Neural cell (in vitro differentiated cells): ENCODE measurements at regions not wholly inside any gene's neighbourhood (a gene's known extent, or its start where the extent isn't known, plus 50 kb on each side); places are given as distances from the start of the nearest gene placed in this dataset.

ENCODE experiments used
- H2AFZ ChIP-seq: fragments of 200-600, 300-800 bp; sonication (generic), shearing (Covaris generic); 2 replicates; pipeline ENCODE4 v1.6.0; 2014; ENCODE audit warnings: low read depth, mild to moderate bottlenecking, antibody characterized with exemption, low read length, moderate library complexity
- H3F3A ChIP-seq: fragments of 200-600 bp; shearing (Covaris generic); 2 replicates; pipeline ENCODE4 v1.6.1; 2016; ENCODE audit warnings: mild to moderate bottlenecking, moderate library complexity, mixed read lengths, antibody characterized with exemption, low read length; ENCODE audit not compliant: insufficient read depth, poor library complexity, severe bottlenecking
- H3K27ac ChIP-seq: fragments of 200-600, 300-800 bp; sonication (generic), shearing (Covaris generic); 2 replicates; pipeline ENCODE4 v1.5.1; 2014; ENCODE audit warnings: mild to moderate bottlenecking, low read length, moderate library complexity
- H3K27me3 ChIP-seq: fragments of 300-800, 200-600 bp; sonication (generic), shearing (Covaris generic); 2 replicates; pipeline ENCODE4 v1.6.0; 2014; ENCODE audit warnings: mild to moderate bottlenecking, low read depth, low read length, moderate library complexity; ENCODE audit not compliant: insufficient read depth
- H3K36me3 ChIP-seq: fragments of 300-800, 200-600 bp; sonication (generic), shearing (Covaris generic); 2 replicates; pipeline ENCODE4 v1.5.1; 2014; ENCODE audit warnings: mild to moderate bottlenecking, antibody characterized with exemption, low read length, moderate library complexity; ENCODE audit not compliant: insufficient read depth
- H3K4me2 ChIP-seq: fragments of 300-800, 200-600 bp; sonication (generic), shearing (Covaris generic); 2 replicates; pipeline ENCODE4 v1.6.0; 2014; ENCODE audit warnings: mild to moderate bottlenecking, low read length
- H3K4me3 ChIP-seq: fragments of 300-800, 200-600 bp; sonication (generic), shearing (Covaris generic); 2 replicates; pipeline ENCODE4 v1.5.1; 2014; ENCODE audit warnings: mild to moderate bottlenecking, low read length, moderate library complexity
- H3K79me2 ChIP-seq: fragments of 200-600 bp; shearing (Covaris generic); replicated peaks from 2 replicates; pipeline ENCODE4 v1.6.0; 2014; ENCODE audit warnings: mild to moderate bottlenecking, low read length, moderate library complexity; ENCODE audit not compliant: insufficient read depth
- H3K9ac ChIP-seq: fragments of 300-800, 200-600 bp; sonication (generic), shearing (Covaris generic); 2 replicates; pipeline ENCODE4 v1.6.1; 2016; ENCODE audit warnings: mild to moderate bottlenecking, low read length, mixed read lengths
- H3K9me2 ChIP-seq: fragments of 200-600 bp; shearing (Covaris generic); 2 replicates; pipeline ENCODE4 v1.6.1; 2016; ENCODE audit warnings: mild to moderate bottlenecking, low read length, mixed read lengths; ENCODE audit not compliant: insufficient read depth
- H3K9me3 ChIP-seq: fragments of 200-600, 300-800 bp; sonication (generic), shearing (Covaris generic); 2 replicates; pipeline ENCODE4 v1.6.1; 2016; ENCODE audit warnings: mild to moderate bottlenecking, mixed run types, low read length, moderate library complexity, mixed read lengths
- H4K20me1 ChIP-seq: fragments of 200-600 bp; shearing (Covaris generic); 2 replicates; pipeline ENCODE4 v1.6.1; 2016; ENCODE audit warnings: mild to moderate bottlenecking, mixed run types; ENCODE audit not compliant: insufficient read depth
- CTCF ChIP-seq: fragments of 450-650 bp; IDR thresholded peaks from 2 replicates; pipeline ENCODE4 v1.5.1; 2014; ENCODE audit warnings: antibody characterized with exemption, mild to moderate bottlenecking, moderate library complexity; ENCODE audit not compliant: poor library complexity, severe bottlenecking
- EP300 ChIP-seq: fragments of 450-650 bp; conservative IDR thresholded peaks from 2 replicates; pipeline ENCODE4 v1.6.1; 2014; ENCODE audit warnings: antibody characterized with exemption, mild to moderate bottlenecking, moderate library complexity; ENCODE audit not compliant: poor library complexity, severe bottlenecking
- EZH2 ChIP-seq: fragments of 200-600, 300-800 bp; shearing (Covaris generic), sonication (generic); IDR thresholded peaks from 2 replicates; pipeline ENCODE4 v1.6.1; 2014; ENCODE audit warnings: antibody characterized with exemption, low read length, borderline replicate concordance, mild to moderate bottlenecking; ENCODE audit not compliant: insufficient read depth, poor library complexity, severe bottlenecking
- MXI1 ChIP-seq: fragments of 450-650 bp; conservative IDR thresholded peaks from 2 replicates; pipeline ENCODE4 v1.6.1; 2014; ENCODE audit warnings: antibody characterized with exemption, mild to moderate bottlenecking; ENCODE audit not compliant: poor library complexity, severe bottlenecking
- POLR2AphosphoS5 ChIP-seq: IDR thresholded peaks from 2 replicates; pipeline ENCODE4 v1.6.1; 2012
- RAD21 ChIP-seq: fragments of 450-650 bp; conservative IDR thresholded peaks from 2 replicates; pipeline ENCODE4 v1.6.1; 2014; ENCODE audit warnings: antibody characterized with exemption, mild to moderate bottlenecking, moderate library complexity
- REST ChIP-seq: IDR thresholded peaks from 2 replicates; pipeline ENCODE4 v1.6.1; 2012; ENCODE audit warnings: borderline replicate concordance
- SMC3 ChIP-seq: fragments of 450-650 bp; conservative IDR thresholded peaks from 2 replicates; pipeline ENCODE4 v1.6.1; 2014; ENCODE audit warnings: antibody characterized with exemption, mild to moderate bottlenecking, moderate library complexity; ENCODE audit not compliant: poor library complexity
- TAF1 ChIP-seq: IDR thresholded peaks from 2 replicates; pipeline ENCODE4 v1.6.1; 2012; ENCODE audit warnings: low read depth

- Histone ChIP-seq H3K9me3 (no peaks in the 10 kb centered on the region), H3K36me3 (no peaks in the 10 kb centered on the region), H2AFZ (no peak overlapping the region), H3F3A (no peaks in the 10 kb centered on the region), H3K9me2 (no peaks in the 10 kb centered on the region), H4K20me1 (no peaks in the 10 kb centered on the region), H3K9ac (no peak overlapping the region), H3K4me2 (no peak overlapping the region), H3K4me3 (no peak overlapping the region), H3K27me3 (no peaks in the 10 kb centered on the region), H3K79me2 (no peaks in the 10 kb centered on the region), H3K27ac (no peak overlapping the region)
- TF ChIP-seq CTCF (no peak), POLR2AphosphoS5 (no peak), EP300 (no peak), TAF1 (no peak), REST (no peak), EZH2 (no peak), RAD21 (no peak)
These were observed 188.4 kb downstream of the ACER2 start for GRCh38 chr9:19597176-19597575.

- Histone ChIP-seq H3K9me3 (no peaks in the 10 kb centered on the region), H3K36me3 (no peaks in the 10 kb centered on the region), H3F3A (no peaks in the 10 kb centered on the region), H2AFZ (no peak overlapping the region), H3K27ac (no peak overlapping the region), H3K4me3 (no peak overlapping the region), H3K9ac (no peak overlapping the region), H3K4me2 (no peak overlapping the region), H3K79me2 (no peaks in the 10 kb centered on the region), H3K9me2 (no peaks in the 10 kb centered on the region), H3K27me3 (no peaks in the 10 kb centered on the region), H4K20me1 (no peaks in the 10 kb centered on the region)
- TF ChIP-seq TAF1 = no peak
- no peak for TF ChIP-seq EZH2
- TF ChIP-seq MXI1 = no peak
- TF ChIP-seq CTCF = no peak
- TF ChIP-seq POLR2AphosphoS5 = no peak
- no peak for TF ChIP-seq EP300
- no peak for TF ChIP-seq REST
- TF ChIP-seq SMC3 = no peak
- no peak for TF ChIP-seq RAD21
These were observed 186.2 kb downstream of the ACER2 start for GRCh38 chr9:19595003-19595402.
